CD4-positive, alpha-beta T cell treated with Interleukin-6 for 4 hours (primary cell): ENCODE measurements at regions not wholly inside any gene's neighbourhood (a gene's known extent, or its start where the extent isn't known, plus 50 kb on each side); places are given as distances from the start of the nearest gene placed in this dataset.

ENCODE experiments used
- DNase-seq: peaks from one replicate; pipeline ENCODE4 v3.0.0-alpha.2; 2020; ENCODE audit warnings: mixed read lengths

DNA sequence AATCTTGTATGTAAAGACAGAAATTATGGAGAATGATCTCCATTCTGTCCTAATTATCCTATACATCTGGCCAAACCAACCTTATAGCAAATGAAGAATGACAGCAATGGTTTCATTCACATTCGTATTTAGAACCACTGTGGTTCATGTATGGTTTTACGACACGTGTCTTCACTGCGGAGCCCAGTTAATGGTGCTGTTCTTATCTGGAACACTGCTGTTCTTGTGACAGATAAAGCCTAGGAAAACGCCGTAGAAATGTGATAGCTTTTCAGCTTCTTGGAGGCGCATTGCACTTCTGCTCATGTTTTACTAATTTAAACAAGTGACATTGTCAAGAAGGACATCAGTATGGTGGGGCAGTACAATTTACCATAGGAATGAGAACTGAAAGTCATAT, 2266.4 kb upstream of the TENM3 start:
- DNase-seq = no peak

DNA sequence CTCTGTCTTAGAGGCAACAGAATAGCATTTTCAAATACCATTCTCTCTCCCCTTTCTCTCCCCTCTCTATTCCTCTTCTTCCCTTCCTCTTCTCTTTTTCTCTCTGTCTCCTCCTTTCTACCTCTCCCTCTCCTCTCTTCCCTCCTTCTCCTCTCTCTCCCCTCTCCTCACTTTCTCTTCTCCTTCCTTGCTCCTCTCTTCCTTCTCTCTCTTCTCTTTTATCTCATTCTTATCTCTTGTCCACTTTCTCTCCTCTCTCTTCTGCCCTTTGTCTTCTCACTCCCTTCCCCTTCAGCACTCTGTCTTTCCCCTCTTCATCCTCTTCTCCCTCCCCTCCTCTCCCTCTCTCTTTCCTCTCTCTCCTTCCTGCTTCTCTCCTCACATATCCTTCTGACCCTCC, 2265.8 kb upstream of the TENM3 start:
- DNase-seq = no peak

GRCh38 chr4:179981161-179981560, 2262.0 kb upstream of the TENM3 start:
- no peak for DNase-seq

DNA sequence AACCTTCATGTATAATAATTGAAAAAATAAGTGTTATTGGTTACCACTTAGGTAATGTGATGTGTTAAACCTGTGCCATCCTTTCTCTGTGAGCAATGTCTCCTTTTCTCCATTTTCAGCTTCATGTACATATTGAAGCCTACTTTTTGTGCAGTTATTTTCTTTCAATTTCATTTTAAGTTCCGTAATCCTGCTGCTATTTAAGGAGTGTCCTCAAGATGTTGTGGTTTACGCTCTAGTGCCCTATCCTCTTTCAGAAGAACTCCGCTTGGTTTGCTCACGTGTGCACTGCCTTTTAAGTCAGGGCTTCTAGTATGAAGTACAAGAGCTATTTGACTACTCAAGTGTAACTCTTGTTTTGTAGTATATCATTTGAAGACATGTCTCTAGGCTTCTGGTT, 2253.2 kb upstream of the TENM3 start:
- DNase-seq = no peak

GRCh38 chr4:180009316-180009715, 2233.9 kb upstream of the TENM3 start:
- no peak for DNase-seq

GRCh38 chr4:180028682-180029081, 2214.5 kb upstream of the TENM3 start:
- DNase-seq = no peak

GRCh38 chr4:180031330-180031729, 2211.9 kb upstream of the TENM3 start:
- no peak for DNase-seq

GRCh38 chr4:180041576-180041975, 2201.6 kb upstream of the TENM3 start:
- no peak for DNase-seq

DNA sequence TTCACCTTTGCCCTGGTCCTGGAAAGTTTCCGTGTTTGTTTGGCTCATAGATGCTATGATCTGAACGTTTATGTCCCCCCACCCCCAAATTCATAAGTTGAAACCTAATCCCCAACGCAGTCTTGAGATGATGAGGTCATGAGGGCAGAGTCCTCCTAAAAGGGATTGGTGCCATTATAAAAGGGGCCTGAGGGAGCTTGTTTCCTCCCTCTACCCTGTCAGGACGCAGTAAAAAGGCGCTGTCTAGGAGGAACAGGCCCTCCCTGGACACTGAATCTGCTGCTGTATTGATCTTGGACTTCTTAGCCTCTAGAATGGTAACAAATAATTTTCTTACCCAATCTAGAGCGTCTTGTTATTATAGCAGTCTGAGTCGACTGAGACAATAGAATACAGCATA, 2190.6 kb upstream of the TENM3 start:
- no peak for DNase-seq

DNA sequence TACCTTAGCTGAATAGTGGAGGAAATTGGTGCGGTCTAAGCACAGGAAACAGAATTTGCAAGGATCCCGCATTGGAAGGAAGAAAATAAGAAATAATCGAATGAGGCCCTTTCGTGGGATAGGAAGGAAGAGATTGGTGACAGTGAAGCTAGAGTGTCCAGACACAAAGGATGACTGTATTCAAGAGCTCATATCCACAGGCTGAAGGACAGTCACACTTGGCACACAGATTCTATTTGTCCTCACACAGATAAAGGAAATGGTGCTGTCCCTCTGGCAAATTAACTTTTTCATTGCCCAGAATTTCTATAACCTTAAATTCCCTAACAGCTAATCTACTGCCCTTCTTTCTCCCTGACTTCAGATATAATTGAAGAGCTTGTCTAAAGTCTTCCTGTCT, 2188.9 kb upstream of the TENM3 start:
- DNase-seq = no peak

GRCh38 chr4:180057299-180057721, 2185.9 kb upstream of the TENM3 start:
- no peak for DNase-seq

DNA sequence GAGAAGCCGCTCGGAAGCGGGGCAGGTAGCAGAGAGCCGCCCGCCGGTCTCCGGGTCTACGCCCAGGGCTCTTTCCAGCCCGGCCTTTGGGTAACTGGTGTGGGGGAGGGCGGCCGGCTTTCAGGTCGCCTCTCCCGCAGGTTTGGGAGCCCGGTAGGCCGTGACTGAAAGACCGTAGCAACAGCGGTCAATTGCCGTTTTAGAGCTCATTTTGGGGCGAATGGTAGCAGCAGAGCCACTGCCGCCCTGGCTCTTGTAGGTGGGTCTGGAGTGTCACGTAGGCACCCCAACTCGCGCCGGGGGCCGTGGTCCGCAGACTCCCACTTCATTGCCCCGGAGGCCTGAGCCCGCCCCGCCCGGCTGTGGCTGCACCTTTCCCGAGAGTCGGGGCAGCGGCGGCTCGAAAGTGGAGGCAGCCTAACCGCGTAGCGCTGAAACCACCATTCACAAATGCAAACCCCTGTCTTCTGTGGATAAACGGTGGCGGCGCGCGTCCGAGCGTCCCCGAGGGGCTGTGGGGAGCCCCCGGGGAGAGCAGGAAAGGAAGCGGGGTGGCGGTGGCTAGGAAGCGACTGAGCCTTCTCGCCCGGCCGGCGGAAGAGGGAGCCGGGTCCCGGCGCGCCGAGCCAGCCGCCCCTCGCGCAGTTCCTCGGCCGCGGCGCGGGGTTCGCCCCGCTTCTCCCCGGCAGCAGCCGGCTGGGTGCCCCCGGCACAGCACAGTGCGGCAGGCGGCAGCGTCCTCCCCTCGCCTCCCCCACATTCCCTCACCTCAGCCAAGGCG, 2185.1 kb upstream of the TENM3 start:
- no peak for DNase-seq

- DNase-seq = no peak
Observed at GRCh38 chr4:180058691-180059215, 2184.4 kb upstream of the TENM3 start.

DNA sequence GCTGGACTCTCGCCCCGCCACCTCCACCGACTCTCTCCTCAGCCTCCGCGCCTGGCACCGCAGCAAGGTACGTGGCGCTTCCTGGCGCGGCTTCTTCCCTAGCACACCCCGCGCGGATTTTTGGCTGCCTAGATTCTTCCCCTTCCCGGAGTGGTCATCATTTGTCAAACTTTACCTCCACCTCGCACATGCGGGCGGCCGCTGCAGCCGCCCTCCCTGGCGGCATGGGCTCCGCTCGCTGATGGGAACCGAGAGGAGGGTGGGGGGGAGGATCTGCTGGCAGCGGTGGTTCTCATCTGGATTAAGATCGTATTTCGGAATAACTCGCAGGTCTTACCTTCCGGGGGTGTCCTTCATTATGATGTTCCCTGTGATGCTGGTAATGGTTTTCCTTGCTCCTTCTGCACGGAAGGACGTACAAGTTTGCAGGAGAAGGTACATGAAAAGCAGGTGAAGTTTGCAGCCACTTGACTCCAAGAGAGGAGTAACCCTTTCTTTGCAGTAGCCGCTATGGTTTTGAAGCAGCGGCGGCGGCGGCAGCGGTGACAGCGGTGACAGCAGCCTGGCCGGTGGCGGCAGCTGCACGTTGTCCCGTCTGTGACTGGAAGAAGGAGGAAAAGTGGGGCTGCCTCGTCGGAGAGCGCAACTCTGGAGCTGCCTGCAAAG, 2183.9 kb upstream of the TENM3 start:
- DNase-seq = no peak

DNA sequence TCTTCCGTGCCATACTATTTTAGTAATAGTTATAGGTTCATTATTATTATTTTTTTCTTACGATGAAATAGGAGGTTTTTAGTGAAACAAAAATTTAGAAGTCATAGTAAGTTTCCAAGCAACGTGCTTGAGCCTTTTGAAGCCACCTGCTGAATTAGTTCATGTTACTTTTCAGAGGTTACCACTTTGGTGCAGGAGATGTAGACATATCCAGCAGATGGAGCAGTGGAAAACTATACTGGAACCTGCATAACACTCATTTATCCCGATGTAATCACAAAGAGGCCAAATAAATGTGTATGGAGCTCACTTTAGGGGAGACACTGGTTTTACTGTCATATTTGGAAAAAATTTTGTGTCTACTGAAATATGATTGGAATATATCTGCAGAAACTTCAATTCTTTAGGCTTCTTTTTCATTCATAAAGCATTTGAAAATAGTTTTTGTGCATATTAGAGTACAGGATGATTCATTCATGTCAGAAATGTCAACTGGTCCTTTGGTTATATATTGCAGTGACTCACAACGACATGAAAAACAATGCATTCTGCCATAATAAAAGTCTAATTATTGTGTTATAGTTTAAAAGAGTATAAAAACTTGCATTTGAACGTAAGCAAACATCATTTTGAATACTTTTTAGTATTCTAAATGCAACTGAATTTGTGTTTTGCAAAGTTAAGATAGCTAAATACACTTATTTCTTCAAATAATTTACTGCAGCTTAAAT, 2182.9 kb upstream of the TENM3 start:
- DNase-seq = no peak

- no peak for DNase-seq
Observed at GRCh38 chr4:180081072-180081471, 2162.1 kb upstream of the TENM3 start.

- DNase-seq = no peak
Observed at GRCh38 chr4:180084561-180084960, 2158.6 kb upstream of the TENM3 start.

- DNase-seq = no peak
Observed at GRCh38 chr4:180086480-180087190, 2156.6 kb upstream of the TENM3 start.

DNA sequence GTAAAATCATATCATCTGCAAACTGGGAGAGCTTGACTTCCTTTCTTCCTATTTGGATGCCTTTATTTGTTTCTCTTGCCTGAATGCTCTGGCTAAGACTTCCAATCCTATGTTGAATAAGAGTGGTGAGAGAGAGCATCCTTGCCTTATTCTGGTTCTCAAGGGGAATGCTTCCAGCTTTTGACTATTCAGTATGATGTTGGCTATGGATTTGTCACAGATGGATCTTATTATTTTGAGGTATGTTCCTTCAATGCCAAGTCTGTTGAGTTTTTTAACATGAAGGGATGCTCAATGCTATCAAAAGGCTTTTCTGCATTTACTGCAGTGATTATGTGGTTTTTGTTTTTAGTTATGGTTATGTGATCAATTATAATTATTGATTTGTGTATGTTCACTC, 2144.6 kb upstream of the TENM3 start:
- DNase-seq = no peak

- no peak for DNase-seq
Observed at GRCh38 chr4:180099957-180100356, 2143.2 kb upstream of the TENM3 start.

GRCh38 chr4:180100433-180101344, 2142.5 kb upstream of the TENM3 start:
- no peak for DNase-seq
